ENCODE measurements at regions not wholly inside any gene's neighbourhood (a gene's known extent, or its start where the extent isn't known, plus 50 kb on each side); places are given as distances from the start of the nearest gene placed in this dataset.

- DNase-seq (ENCODE audit: extremely low spot score) = no peak
- ChIA-PET POLR2A (no interaction called here), CTCF (no interaction called here)
- no peak for TF ChIP-seq CTCF (IDR thresholded peaks at IDR 0.05; ENCODE audit: control extremely low read depth, extremely low read depth, low read depth, missing control alignments)
Observed at GRCh38 chr3:5319454-5319853, 131.9 kb downstream of the EDEM1 start.

- ChIA-PET CTCF (interaction anchor here (0.8 kb wide), 1 partner anchor 49 kb away, joined by 3 read pairs; no protein-coding TSS in a partner anchor), POLR2A (no interaction called here)
- no peak for DNase-seq (ENCODE audit: extremely low spot score)
- TF ChIP-seq CTCF (IDR thresholded peaks at IDR 0.05; ENCODE audit: control extremely low read depth, extremely low read depth, low read depth, missing control alignments) = no peak
Observed at GRCh38 chr3:5321666-5322340, 134.3 kb downstream of the EDEM1 start.

- ChIA-PET POLR2A (no interaction called here), CTCF (interaction anchor here (1.0 to 1.8 kb wide), 2 partner anchors 9 to 18 kb away, joined by 3 read pairs; no protein-coding TSS in a partner anchor)
- no peak for TF ChIP-seq CTCF (IDR thresholded peaks at IDR 0.05; ENCODE audit: control extremely low read depth, extremely low read depth, low read depth, missing control alignments)
- DNase-seq (ENCODE audit: extremely low spot score) = no peak
Observed at GRCh38 chr3:5324780-5325179, 137.3 kb downstream of the EDEM1 start.

- TF ChIP-seq CTCF (IDR thresholded peaks at IDR 0.05; ENCODE audit: control extremely low read depth, extremely low read depth, low read depth, missing control alignments) = no peak
- no peak for DNase-seq (ENCODE audit: extremely low spot score)
- POLR2A ChIA-PET = no interaction called here
- CTCF ChIA-PET = no interaction called here
Observed at GRCh38 chr3:5330152-5330810, 142.8 kb downstream of the EDEM1 start.

- ChIA-PET POLR2A (no interaction called here), CTCF (no interaction called here)
- DNase-seq (ENCODE audit: extremely low spot score) = no peak
- TF ChIP-seq CTCF (IDR thresholded peaks at IDR 0.05; ENCODE audit: control extremely low read depth, extremely low read depth, low read depth, missing control alignments) = no peak
Observed at GRCh38 chr3:5331567-5332269, 144.2 kb downstream of the EDEM1 start.

GRCh38 chr3:5332270-5332956 lies 144.9 kb downstream of the EDEM1 start:
- DNase-seq (ENCODE audit: extremely low spot score) = no peak
- POLR2A ChIA-PET = no interaction called here
- CTCF ChIA-PET = interaction anchor here (1.0 kb wide), 1 partner anchor 10 kb away, joined by 3 read pairs; no protein-coding TSS in a partner anchor
- TF ChIP-seq CTCF (IDR thresholded peaks at IDR 0.05; ENCODE audit: control extremely low read depth, extremely low read depth, low read depth, missing control alignments) = no peak
